CD4-positive, alpha-beta memory T cell (primary cell): ENCODE measurements at regions not wholly inside any gene's neighbourhood (a gene's known extent, or its start where the extent isn't known, plus 50 kb on each side); places are given as distances from the start of the nearest gene placed in this dataset.

Source experiments
- CTCF ChIA-PET: fragments of 350-600 bp; sonication (Branson Sonifier 250); formaldehyde crosslinking; loops from one replicate; lab custom pipeline; 2021; ENCODE audit warnings: inconsistent platforms; ENCODE audit not compliant: partially characterized antibody; lab: Charles Lee
- POLR2A ChIA-PET: fragments of 350-600 bp; sonication (Branson Sonifier 250); formaldehyde crosslinking; loops from one replicate; lab custom pipeline; 2021; ENCODE audit not compliant: partially characterized antibody; lab: Charles Lee
- DNase-seq, 5 donors: peaks; one replicate each; pipeline versions ENCODE4 v3.0.0 to v3.0.0-alpha.2; 2020 to 2022; ENCODE audit warnings: mixed read lengths in 1 of 5
- H3K27ac ChIP-seq: one replicate; pipeline ENCODE4 v1.7.0; 2013; ENCODE audit warnings: low read depth, low read length
- H3K27me3 ChIP-seq: 2 replicates; pipeline ENCODE4 v1.7.0; 2013; ENCODE audit warnings: mild to moderate bottlenecking, low read length, moderate library complexity; ENCODE audit not compliant: insufficient read depth
- H3K36me3 ChIP-seq: 2 replicates; pipeline ENCODE4 v1.7.0; 2013; ENCODE audit warnings: mild to moderate bottlenecking, low read length, moderate library complexity; ENCODE audit not compliant: insufficient read depth
- H3K4me1 ChIP-seq: 2 replicates; pipeline ENCODE4 v1.7.0; 2013; ENCODE audit warnings: mild to moderate bottlenecking, low read length, moderate library complexity; ENCODE audit not compliant: insufficient read depth
- H3K4me3 ChIP-seq, 2 donors: one replicate each; pipeline ENCODE4 v1.7.0; 2013; ENCODE audit warnings: low read length in 2 of 2, mild to moderate bottlenecking in 1 of 2
- H3K9me3 ChIP-seq, 2 donors: one replicate each; pipeline ENCODE4 v1.7.0; 2013; ENCODE audit warnings: low read length in 2 of 2, control low read depth in 1 of 2; ENCODE audit not compliant: control insufficient read depth in 1 of 2
- H3K27ac Mint-ChIP-seq, 7 donors: one replicate each; pipeline ENCODE4 v1.8.0; 2020 to 2021; ENCODE audit warnings: mixed read lengths in 7 of 7, mild to moderate bottlenecking in 6 of 7, inconsistent platforms in 3 of 7, moderate library complexity in 3 of 7
- H3K27me3 Mint-ChIP-seq, 2 donors: one replicate each; pipeline ENCODE4 v1.8.0; 2020 to 2021; ENCODE audit warnings: mixed read lengths in 2 of 2
- H3K36me3 Mint-ChIP-seq, 2 donors: one replicate each; pipeline ENCODE4 v1.8.0; 2020 to 2021; ENCODE audit warnings: mixed read lengths in 2 of 2, inconsistent platforms in 1 of 2, mild to moderate bottlenecking in 1 of 2
- H3K4me1 Mint-ChIP-seq, 4 donors: one replicate each; pipeline ENCODE4 v1.8.0; 2020 to 2021; ENCODE audit warnings: mixed read lengths in 4 of 4, mild to moderate bottlenecking in 1 of 4
- H3K4me3 Mint-ChIP-seq, 8 donors: one replicate each; pipeline ENCODE4 v1.8.0; 2020 to 2021; ENCODE audit warnings: mixed read lengths in 8 of 8, mild to moderate bottlenecking in 7 of 8, moderate library complexity in 6 of 8, inconsistent platforms in 3 of 8
- H3K9me3 Mint-ChIP-seq, 8 donors: one replicate each; pipeline ENCODE4 v1.8.0; 2020 to 2021; ENCODE audit warnings: mixed read lengths in 8 of 8, mild to moderate bottlenecking in 5 of 8, inconsistent platforms in 3 of 8, moderate library complexity in 1 of 8
- intact Hi-C: fragments of 100-400 bp; cut with micrococcal nuclease; formaldehyde crosslinking; loops from one replicate; pipeline ENCODE4 v1.15.1; 2023

DNA sequence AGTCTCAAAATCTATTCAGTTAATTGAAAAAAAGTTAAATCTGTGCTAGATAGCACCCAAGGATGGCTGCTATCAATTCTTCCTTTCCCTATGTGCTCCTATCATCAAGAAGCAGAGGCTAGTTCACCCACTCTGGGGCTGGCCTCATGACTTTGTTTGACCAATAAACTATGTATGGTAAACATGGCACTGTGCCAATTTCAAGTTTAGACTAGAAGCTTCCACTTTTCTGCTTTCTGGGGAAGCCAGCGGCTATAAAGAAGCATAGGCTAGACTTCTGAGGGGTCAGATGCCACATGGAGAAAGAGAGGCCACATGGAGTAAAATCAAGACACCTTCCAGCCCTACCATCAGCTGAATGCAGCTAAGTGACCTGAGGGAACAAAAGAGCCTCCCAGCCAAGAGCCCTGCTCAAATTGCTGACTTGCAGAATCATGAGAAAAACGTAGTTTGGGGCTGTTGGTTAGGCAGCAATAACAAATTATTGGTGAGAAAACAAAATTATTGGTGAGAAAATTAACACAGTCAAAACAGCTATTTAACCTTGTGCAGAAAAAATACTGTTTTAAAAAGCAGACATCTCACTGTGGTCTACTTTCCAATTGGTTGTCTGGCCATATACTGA is 86.5 kb upstream of the SLC14A2 start:
- H3K36me3 Mint-ChIP-seq, result no peaks in the 10 kb centered on the region
- H3K27me3 Mint-ChIP-seq, result peaks cover 3 to 16% of the 10 kb centered on the region in 2 donors
- Histone ChIP-seq H3K4me1 (no peaks in the 10 kb centered on the region), H3K9me3 (no peaks in the 10 kb centered on the region), H3K27ac (no peak overlapping the region), H3K4me3 (no peak overlapping the region), H3K36me3 (no peaks in the 10 kb centered on the region), H3K27me3 (peaks cover 1% of the 10 kb centered on the region)
- peaks cover 0 to 10% (median 3%) of the 10 kb centered on the region in 8 donors for H3K9me3 Mint-ChIP-seq
- H3K27ac Mint-ChIP-seq, result no peak overlapping the region
- intact Hi-C loops, result no loop called here
- no peaks in the 10 kb centered on the region for H3K4me1 Mint-ChIP-seq
- H3K4me3 Mint-ChIP-seq, result no peak overlapping the region
- CTCF ChIA-PET, result no interaction called here
- no peak for DNase-seq
- POLR2A ChIA-PET, result no interaction called here

DNA sequence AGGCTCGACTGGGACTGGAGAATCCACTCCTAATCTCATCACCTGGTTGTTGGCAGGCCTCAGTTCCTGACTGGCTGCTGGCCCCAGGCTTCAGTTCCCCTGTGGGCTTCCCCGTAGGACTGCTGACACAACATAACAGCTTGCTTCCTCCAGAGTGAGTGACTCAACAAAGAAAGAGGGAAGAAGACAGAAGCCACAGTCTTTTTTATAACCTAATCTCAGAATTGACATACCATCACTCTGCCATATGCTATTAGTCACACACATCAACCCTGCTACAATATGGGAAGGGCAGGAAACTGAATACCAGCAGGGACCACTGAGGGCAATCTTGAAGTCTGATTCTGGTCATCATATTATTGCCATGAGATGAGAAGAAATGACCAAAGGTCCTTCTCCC is 76.8 kb upstream of the SLC14A2 start:
- H3K36me3 Mint-ChIP-seq, result peaks cover 0 to 5% of the 10 kb centered on the region in 2 donors
- H3K27me3 Mint-ChIP-seq, result peaks cover 20 to 27% of the 10 kb centered on the region in 2 donors
- no peaks in the 10 kb centered on the region for H3K9me3 ChIP-seq
- H3K4me1 Mint-ChIP-seq, result no peaks in the 10 kb centered on the region
- H3K27ac ChIP-seq, result no peak overlapping the region
- no peak overlapping the region for H3K27ac Mint-ChIP-seq
- no peaks in the 10 kb centered on the region for H3K4me1 ChIP-seq
- H3K27me3 ChIP-seq, result no peaks in the 10 kb centered on the region
- ChIA-PET POLR2A (no interaction called here), CTCF (no interaction called here)
- no peak for DNase-seq
- H3K9me3 Mint-ChIP-seq, result peaks cover 0 to 26% (median 9%) of the 10 kb centered on the region in 8 donors
- H3K36me3 ChIP-seq, result no peaks in the 10 kb centered on the region
- H3K4me3 ChIP-seq, result no peak overlapping the region
- no peak overlapping the region for H3K4me3 Mint-ChIP-seq
- intact Hi-C loops, result no loop called here

GRCh38 chr18:45539491-45539891 is 75.8 kb upstream of the SLC14A2 start:
- no peak for DNase-seq
- intact Hi-C loops, result no loop called here
- H3K27me3 ChIP-seq, result no peaks in the 10 kb centered on the region
- H3K9me3 ChIP-seq, result no peaks in the 10 kb centered on the region
- H3K4me3 ChIP-seq, result no peak overlapping the region
- ChIA-PET POLR2A (no interaction called here), CTCF (no interaction called here)
- peaks cover 0 to 5% of the 10 kb centered on the region in 2 donors for H3K36me3 Mint-ChIP-seq
- peaks cover 16 to 23% of the 10 kb centered on the region in 2 donors for H3K27me3 Mint-ChIP-seq
- peaks cover 0 to 20% (median 9%) of the 10 kb centered on the region in 8 donors for H3K9me3 Mint-ChIP-seq
- H3K4me3 Mint-ChIP-seq, result no peak overlapping the region
- no peaks in the 10 kb centered on the region for H3K4me1 ChIP-seq
- no peak overlapping the region for H3K27ac ChIP-seq
- no peaks in the 10 kb centered on the region for H3K4me1 Mint-ChIP-seq
- no peak overlapping the region for H3K27ac Mint-ChIP-seq
- no peaks in the 10 kb centered on the region for H3K36me3 ChIP-seq

DNA sequence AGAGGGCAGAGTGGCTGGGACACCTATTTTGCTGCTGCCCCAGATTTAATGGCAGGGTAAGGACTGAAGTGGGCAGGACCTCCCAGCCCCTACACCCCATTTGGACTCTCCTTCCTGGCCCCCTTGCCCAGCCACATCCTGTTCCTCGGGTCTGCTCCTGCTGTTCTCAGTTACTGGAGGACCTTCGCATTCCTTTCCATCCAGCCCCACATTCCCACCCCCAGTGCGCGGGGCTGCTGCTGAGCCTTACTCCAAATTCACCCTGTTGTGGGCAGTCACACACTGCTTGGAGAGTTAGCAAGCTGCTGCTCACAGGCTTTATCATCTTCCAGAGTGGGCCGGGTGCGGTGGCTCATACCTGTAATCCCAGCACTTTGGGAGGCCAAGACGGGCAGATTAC is 75.2 kb upstream of the SLC14A2 start:
- DNase-seq, result no peak
- H3K36me3 Mint-ChIP-seq, result peaks cover 0 to 5% of the 10 kb centered on the region in 2 donors
- H3K4me3 ChIP-seq, result no peak overlapping the region
- H3K27me3 ChIP-seq, result no peaks in the 10 kb centered on the region
- no peak overlapping the region for H3K27ac ChIP-seq
- peaks cover 13 to 21% of the 10 kb centered on the region in 2 donors for H3K27me3 Mint-ChIP-seq
- CTCF ChIA-PET, result no interaction called here
- H3K27ac Mint-ChIP-seq, result no peak overlapping the region
- no peak overlapping the region for H3K4me3 Mint-ChIP-seq
- intact Hi-C loops, result no loop called here
- no peaks in the 10 kb centered on the region for H3K4me1 Mint-ChIP-seq
- no peaks in the 10 kb centered on the region for H3K9me3 ChIP-seq
- POLR2A ChIA-PET, result no interaction called here
- H3K4me1 ChIP-seq, result no peaks in the 10 kb centered on the region
- no peaks in the 10 kb centered on the region for H3K36me3 ChIP-seq
- peaks cover 0 to 20% (median 9%) of the 10 kb centered on the region in 8 donors for H3K9me3 Mint-ChIP-seq

- H3K27me3 Mint-ChIP-seq, result peaks cover 8 to 10% of the 10 kb centered on the region in 2 donors
- H3K4me1 ChIP-seq, result no peaks in the 10 kb centered on the region
- H3K27me3 ChIP-seq, result no peaks in the 10 kb centered on the region
- no peaks in the 10 kb centered on the region for H3K9me3 ChIP-seq
- H3K4me1 Mint-ChIP-seq, result no peaks in the 10 kb centered on the region
- intact Hi-C loops, result no loop called here
- no peaks in the 10 kb centered on the region for H3K36me3 ChIP-seq
- H3K27ac ChIP-seq, result no peak overlapping the region
- no peak overlapping the region for H3K4me3 ChIP-seq
- ChIA-PET POLR2A (no interaction called here), CTCF (no interaction called here)
- no peak overlapping the region for H3K4me3 Mint-ChIP-seq
- H3K9me3 Mint-ChIP-seq, result peaks cover 0 to 20% (median 9%) of the 10 kb centered on the region in 8 donors
- H3K27ac Mint-ChIP-seq, result no peak overlapping the region
- no peak for DNase-seq
- H3K36me3 Mint-ChIP-seq, result peaks cover 0 to 5% of the 10 kb centered on the region in 2 donors
These were observed 73.9 kb upstream of the SLC14A2 start for GRCh38 chr18:45541421-45541820.

GRCh38 chr18:45542043-45542442 is 73.2 kb upstream of the SLC14A2 start:
- intact Hi-C loops, result no loop called here
- Histone ChIP-seq H3K27me3 (no peaks in the 10 kb centered on the region), H3K9me3 (no peaks in the 10 kb centered on the region), H3K4me3 (no peak overlapping the region), H3K36me3 (no peaks in the 10 kb centered on the region), H3K4me1 (no peaks in the 10 kb centered on the region), H3K27ac (no peak overlapping the region)
- ChIA-PET CTCF (no interaction called here), POLR2A (no interaction called here)
- Mint-ChIP-seq H3K36me3 (peaks cover 0 to 4% of the 10 kb centered on the region in 2 donors), H3K4me1 (no peaks in the 10 kb centered on the region), H3K27ac (no peak overlapping the region), H3K27me3 (peaks cover 6 to 7% of the 10 kb centered on the region in 2 donors), H3K4me3 (no peak overlapping the region), H3K9me3 (peaks cover 0 to 19% (median 9%) of the 10 kb centered on the region in 8 donors)
- no peak for DNase-seq

DNA sequence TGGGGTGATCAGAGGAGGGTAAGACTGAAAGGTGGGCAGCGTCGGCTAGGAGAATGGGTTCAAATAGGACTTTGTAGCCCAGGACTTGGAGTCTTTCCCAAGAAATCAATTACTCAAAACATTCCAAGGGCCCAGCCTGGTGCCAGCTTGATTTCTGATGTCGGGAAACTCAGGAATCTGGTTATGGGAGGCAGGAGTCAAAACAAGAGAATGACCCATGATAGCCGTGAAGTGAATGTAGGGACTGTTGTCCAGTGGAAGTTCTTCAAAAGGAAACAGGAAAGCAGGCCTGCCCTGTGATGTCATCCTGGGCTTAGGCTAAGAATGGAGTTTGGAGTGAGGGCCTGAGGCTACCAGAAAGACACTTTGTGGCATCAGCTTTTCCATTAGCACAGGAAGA is 67.4 kb upstream of the SLC14A2 start:
- Mint-ChIP-seq H3K27ac (no peak overlapping the region), H3K27me3 (peaks cover 0 to 9% of the 10 kb centered on the region in 2 donors), H3K36me3 (no peaks in the 10 kb centered on the region), H3K4me3 (no peak overlapping the region), H3K4me1 (no peaks in the 10 kb centered on the region), H3K9me3 (no peaks in the 10 kb centered on the region)
- ChIA-PET POLR2A (no interaction called here), CTCF (no interaction called here)
- no peaks in the 10 kb centered on the region for H3K27me3 ChIP-seq
- H3K36me3 ChIP-seq, result no peaks in the 10 kb centered on the region
- no peak overlapping the region for H3K4me3 ChIP-seq
- no peaks in the 10 kb centered on the region for H3K4me1 ChIP-seq
- intact Hi-C loops, result no loop called here
- DNase-seq, result no peak
- H3K27ac ChIP-seq, result no peak overlapping the region
- H3K9me3 ChIP-seq, result no peaks in the 10 kb centered on the region
